ENCODE measurements at regions not wholly inside any gene's neighbourhood (a gene's known extent, or its start where the extent isn't known, plus 50 kb on each side); places are given as distances from the start of the nearest gene placed in this dataset.

- Histone ChIP-seq H3K4me3 (ENCODE audit: low read length) (no peak overlapping the region), H3K4me1 (ENCODE audit: control insufficient read depth, insufficient read depth, low read length) (no peaks in the 10 kb centered on the region), H3K27me3 (ENCODE audit: control insufficient read depth, insufficient read depth, low read length) (no peaks in the 10 kb centered on the region), H3K9me3 (ENCODE audit: control insufficient read depth, insufficient read depth, low read length) (no peaks in the 10 kb centered on the region), H3K27ac (ENCODE audit: low read length) (no peak overlapping the region), H3K36me3 (ENCODE audit: control insufficient read depth, insufficient read depth, low read length) (no peaks in the 10 kb centered on the region)
- no peak for DNase-seq (ENCODE audit: low read depth, low spot score)
- no CpG with 5 or more reads among the region's 3 CpGs for WGBS (ENCODE audit: insufficient coverage, insufficient read length)
Observed at GRCh38 chr13:26887594-26887993, 127.0 kb upstream of the GPR12 start.

- Histone ChIP-seq H3K27me3 (ENCODE audit: control insufficient read depth, insufficient read depth, low read length) (no peaks in the 10 kb centered on the region), H3K9me3 (ENCODE audit: control insufficient read depth, insufficient read depth, low read length) (no peaks in the 10 kb centered on the region), H3K4me3 (ENCODE audit: low read length) (no peak overlapping the region), H3K27ac (ENCODE audit: low read length) (no peak overlapping the region), H3K36me3 (ENCODE audit: control insufficient read depth, insufficient read depth, low read length) (no peaks in the 10 kb centered on the region), H3K4me1 (ENCODE audit: control insufficient read depth, insufficient read depth, low read length) (no peaks in the 10 kb centered on the region)
- DNase-seq (ENCODE audit: low read depth, low spot score) = no peak
- no CpG with 5 or more reads among the region's 3 CpGs for WGBS (ENCODE audit: insufficient coverage, insufficient read length)
Observed at GRCh38 chr13:26883613-26884257, 123.1 kb upstream of the GPR12 start.

- DNase-seq (ENCODE audit: low read depth, low spot score) = no peak
- H3K4me1 ChIP-seq (ENCODE audit: control insufficient read depth, insufficient read depth, low read length) = no peaks in the 10 kb centered on the region
- H3K27ac ChIP-seq (ENCODE audit: low read length) = no peak overlapping the region
- no peak overlapping the region for H3K4me3 ChIP-seq (ENCODE audit: low read length)
- no peaks in the 10 kb centered on the region for H3K9me3 ChIP-seq (ENCODE audit: control insufficient read depth, insufficient read depth, low read length)
- H3K27me3 ChIP-seq (ENCODE audit: control insufficient read depth, insufficient read depth, low read length) = no peaks in the 10 kb centered on the region
- no peaks in the 10 kb centered on the region for H3K36me3 ChIP-seq (ENCODE audit: control insufficient read depth, insufficient read depth, low read length)
- WGBS (ENCODE audit: insufficient coverage, insufficient read length) = no CpG with 5 or more reads among the region's 7 CpGs
Observed at GRCh38 chr13:26882731-26883130, 122.1 kb upstream of the GPR12 start.

GRCh38 chr13:26881154-26881553, 120.6 kb upstream of the GPR12 start:
- no CpG with 5 or more reads among the region's 6 CpGs for WGBS (ENCODE audit: insufficient coverage, insufficient read length)
- Histone ChIP-seq H3K4me1 (ENCODE audit: control insufficient read depth, insufficient read depth, low read length) (no peaks in the 10 kb centered on the region), H3K36me3 (ENCODE audit: control insufficient read depth, insufficient read depth, low read length) (no peaks in the 10 kb centered on the region), H3K9me3 (ENCODE audit: control insufficient read depth, insufficient read depth, low read length) (no peaks in the 10 kb centered on the region), H3K27me3 (ENCODE audit: control insufficient read depth, insufficient read depth, low read length) (no peaks in the 10 kb centered on the region), H3K4me3 (ENCODE audit: low read length) (no peak overlapping the region), H3K27ac (ENCODE audit: low read length) (no peak overlapping the region)
- no peak for DNase-seq (ENCODE audit: low read depth, low spot score)

- Histone ChIP-seq H3K36me3 (ENCODE audit: control insufficient read depth, insufficient read depth, low read length) (no peaks in the 10 kb centered on the region), H3K4me3 (ENCODE audit: low read length) (no peak overlapping the region), H3K27me3 (ENCODE audit: control insufficient read depth, insufficient read depth, low read length) (no peaks in the 10 kb centered on the region), H3K27ac (ENCODE audit: low read length) (no peak overlapping the region), H3K4me1 (ENCODE audit: control insufficient read depth, insufficient read depth, low read length) (no peaks in the 10 kb centered on the region), H3K9me3 (ENCODE audit: control insufficient read depth, insufficient read depth, low read length) (no peaks in the 10 kb centered on the region)
- WGBS (ENCODE audit: insufficient coverage, insufficient read length) = no CpG with 5 or more reads among the region's 8 CpGs
- DNase-seq (ENCODE audit: low read depth, low spot score) = no peak
Observed at GRCh38 chr13:26880735-26881134, 120.1 kb upstream of the GPR12 start.

GRCh38 chr13:26878438-26878837, 117.9 kb upstream of the GPR12 start:
- no peak for DNase-seq (ENCODE audit: low read depth, low spot score)
- WGBS (ENCODE audit: insufficient coverage, insufficient read length) = no CpG with 5 or more reads among the region's 1 CpG
- Histone ChIP-seq H3K27me3 (ENCODE audit: control insufficient read depth, insufficient read depth, low read length) (no peaks in the 10 kb centered on the region), H3K36me3 (ENCODE audit: control insufficient read depth, insufficient read depth, low read length) (no peaks in the 10 kb centered on the region), H3K4me1 (ENCODE audit: control insufficient read depth, insufficient read depth, low read length) (no peaks in the 10 kb centered on the region), H3K4me3 (ENCODE audit: low read length) (no peak overlapping the region), H3K27ac (ENCODE audit: low read length) (no peak overlapping the region), H3K9me3 (ENCODE audit: control insufficient read depth, insufficient read depth, low read length) (no peaks in the 10 kb centered on the region)

GRCh38 chr13:26873386-26873698, 112.8 kb upstream of the GPR12 start:
- no CpG with 5 or more reads among the region's 7 CpGs for WGBS (ENCODE audit: insufficient coverage, insufficient read length)
- H3K36me3 ChIP-seq (ENCODE audit: control insufficient read depth, insufficient read depth, low read length) = no peaks in the 10 kb centered on the region

GRCh38 chr13:26872525-26873385, 112.2 kb upstream of the GPR12 start:
- Histone ChIP-seq H3K4me3 (ENCODE audit: low read length) (no peak overlapping the region), H3K9me3 (ENCODE audit: control insufficient read depth, insufficient read depth, low read length) (no peaks in the 10 kb centered on the region), H3K27ac (ENCODE audit: low read length) (no peak overlapping the region), H3K4me1 (ENCODE audit: control insufficient read depth, insufficient read depth, low read length) (no peaks in the 10 kb centered on the region), H3K27me3 (ENCODE audit: control insufficient read depth, insufficient read depth, low read length) (no peaks in the 10 kb centered on the region), H3K36me3 (ENCODE audit: control insufficient read depth, insufficient read depth, low read length) (no peaks in the 10 kb centered on the region)
- peak; percentile 66 for DNase-seq (ENCODE audit: low read depth, low spot score)
- no CpG with 5 or more reads among the region's 28 CpGs for WGBS (ENCODE audit: insufficient coverage, insufficient read length)

More at GRCh38 chr13:26873386-26873698, 112.8 kb upstream of the GPR12 start:
- no peak overlapping the region for H3K27ac ChIP-seq (ENCODE audit: low read length)
- no peaks in the 10 kb centered on the region for H3K9me3 ChIP-seq (ENCODE audit: control insufficient read depth, insufficient read depth, low read length)
- no peak overlapping the region for H3K4me3 ChIP-seq (ENCODE audit: low read length)
- H3K27me3 ChIP-seq (ENCODE audit: control insufficient read depth, insufficient read depth, low read length) = no peaks in the 10 kb centered on the region
- DNase-seq (ENCODE audit: low read depth, low spot score) = no peak
- no peaks in the 10 kb centered on the region for H3K4me1 ChIP-seq (ENCODE audit: control insufficient read depth, insufficient read depth, low read length)

- Histone ChIP-seq H3K4me3 (ENCODE audit: low read length) (no peak overlapping the region), H3K36me3 (ENCODE audit: control insufficient read depth, insufficient read depth, low read length) (no peaks in the 10 kb centered on the region), H3K27ac (ENCODE audit: low read length) (no peak overlapping the region), H3K4me1 (ENCODE audit: control insufficient read depth, insufficient read depth, low read length) (no peaks in the 10 kb centered on the region), H3K27me3 (ENCODE audit: control insufficient read depth, insufficient read depth, low read length) (no peaks in the 10 kb centered on the region), H3K9me3 (ENCODE audit: control insufficient read depth, insufficient read depth, low read length) (no peaks in the 10 kb centered on the region)
- no CpG with 5 or more reads among the region's 5 CpGs for WGBS (ENCODE audit: insufficient coverage, insufficient read length)
- no peak for DNase-seq (ENCODE audit: low read depth, low spot score)
Observed at GRCh38 chr13:26867451-26868091, 107.0 kb upstream of the GPR12 start.

- Histone ChIP-seq H3K4me3 (ENCODE audit: low read length) (no peak overlapping the region), H3K4me1 (ENCODE audit: control insufficient read depth, insufficient read depth, low read length) (no peaks in the 10 kb centered on the region), H3K27me3 (ENCODE audit: control insufficient read depth, insufficient read depth, low read length) (no peaks in the 10 kb centered on the region), H3K27ac (ENCODE audit: low read length) (no peak overlapping the region), H3K9me3 (ENCODE audit: control insufficient read depth, insufficient read depth, low read length) (no peaks in the 10 kb centered on the region), H3K36me3 (ENCODE audit: control insufficient read depth, insufficient read depth, low read length) (no peaks in the 10 kb centered on the region)
- WGBS (ENCODE audit: insufficient coverage, insufficient read length) = no CpG with 5 or more reads among the region's 5 CpGs
- no peak for DNase-seq (ENCODE audit: low read depth, low spot score)
Observed at GRCh38 chr13:26864576-26864975, 104.0 kb upstream of the GPR12 start.

Measured in iPS DF 6.9 (cell line).